Tibial artery (tissue), 4 donors: ENCODE measurements at regions not wholly inside any gene's neighbourhood (a gene's known extent, or its start where the extent isn't known, plus 50 kb on each side); places are given as distances from the start of the nearest gene placed in this dataset.

ENCODE experiments used
- DNase-seq, 2 donors: peaks; one replicate each; pipeline ENCODE4 v3.0.0-alpha.2; 2019
- H3K27ac ChIP-seq, 2 donors: fragments of 200-600 bp; sonication (generic) in 1 of 2; 1 replicate in 1 of 2; 2 replicates in 1 of 2; pipeline ENCODE4 v1.5.1; 2018 to 2019; ENCODE audit warnings: mild to moderate bottlenecking in 1 of 2
- H3K27me3 ChIP-seq, 2 donors: fragments of 200-600 bp; sonication (generic) in 1 of 2; one replicate each; pipeline versions ENCODE4 v1.5.1 to v1.6.0; 2016 to 2019
- H3K36me3 ChIP-seq, 3 donors: fragments of 200-600 bp; sonication (generic) in 2 of 3; one replicate each; pipeline ENCODE4 v1.5.1; 2016 to 2019; ENCODE audit warnings: mild to moderate bottlenecking in 2 of 3
- H3K4me1 ChIP-seq, 4 donors: fragments of 200-600 bp; sonication (generic) in 2 of 4; 1 replicate in 3 of 4; 2 replicates in 1 of 4; pipeline ENCODE4 v1.5.1; 2016 to 2019
- H3K4me3 ChIP-seq, 2 donors: fragments of 200-600 bp; sonication (generic) in 1 of 2; 1 replicate in 1 of 2; 2 replicates in 1 of 2; pipeline ENCODE4 v1.5.1; 2018 to 2019; ENCODE audit warnings: mild to moderate bottlenecking in 2 of 2
- H3K9me3 ChIP-seq, 3 donors: fragments of 200-600 bp; sonication (generic) in 1 of 3; one replicate each; pipeline ENCODE4 v1.5.1; 2016 to 2019
- intact Hi-C: fragments of 100-400 bp; cut with DNase I; formaldehyde crosslinking; loops from one replicate; pipeline ENCODE4 v1.15.0; 2023; ENCODE audit warnings: low total_unique reads
- TF ChIP-seq, protein P1 (sequence below), 2 experiments: fragments of 200-600 bp in 1 of 2; fragments of 450-650 bp in 1 of 2; IDR thresholded peaks; one replicate each; pipeline ENCODE4 v1.5.1; 2017 to 2019; ENCODE audit warnings: antibody characterized with exemption in 2 of 2, mild to moderate bottlenecking in 1 of 2, moderate library complexity in 1 of 2

GRCh38 chr4:171639540-171639939 is 173.7 kb upstream of the GALNTL6 start:
- Histone ChIP-seq H3K4me3 (no peak overlapping the region), H3K27ac (no peak overlapping the region), H3K9me3 (no peaks in the 10 kb centered on the region), H3K36me3 (no peaks in the 10 kb centered on the region), H3K27me3 (no peaks in the 10 kb centered on the region), H3K4me1 (no peaks in the 10 kb centered on the region)
- DNase-seq = no peak
- intact Hi-C loops = no loop called here
- TF ChIP-seq, protein P1, sequence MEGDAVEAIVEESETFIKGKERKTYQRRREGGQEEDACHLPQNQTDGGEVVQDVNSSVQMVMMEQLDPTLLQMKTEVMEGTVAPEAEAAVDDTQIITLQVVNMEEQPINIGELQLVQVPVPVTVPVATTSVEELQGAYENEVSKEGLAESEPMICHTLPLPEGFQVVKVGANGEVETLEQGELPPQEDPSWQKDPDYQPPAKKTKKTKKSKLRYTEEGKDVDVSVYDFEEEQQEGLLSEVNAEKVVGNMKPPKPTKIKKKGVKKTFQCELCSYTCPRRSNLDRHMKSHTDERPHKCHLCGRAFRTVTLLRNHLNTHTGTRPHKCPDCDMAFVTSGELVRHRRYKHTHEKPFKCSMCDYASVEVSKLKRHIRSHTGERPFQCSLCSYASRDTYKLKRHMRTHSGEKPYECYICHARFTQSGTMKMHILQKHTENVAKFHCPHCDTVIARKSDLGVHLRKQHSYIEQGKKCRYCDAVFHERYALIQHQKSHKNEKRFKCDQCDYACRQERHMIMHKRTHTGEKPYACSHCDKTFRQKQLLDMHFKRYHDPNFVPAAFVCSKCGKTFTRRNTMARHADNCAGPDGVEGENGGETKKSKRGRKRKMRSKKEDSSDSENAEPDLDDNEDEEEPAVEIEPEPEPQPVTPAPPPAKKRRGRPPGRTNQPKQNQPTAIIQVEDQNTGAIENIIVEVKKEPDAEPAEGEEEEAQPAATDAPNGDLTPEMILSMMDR (IDR thresholded peaks at IDR 0.05) = no peak

DNA sequence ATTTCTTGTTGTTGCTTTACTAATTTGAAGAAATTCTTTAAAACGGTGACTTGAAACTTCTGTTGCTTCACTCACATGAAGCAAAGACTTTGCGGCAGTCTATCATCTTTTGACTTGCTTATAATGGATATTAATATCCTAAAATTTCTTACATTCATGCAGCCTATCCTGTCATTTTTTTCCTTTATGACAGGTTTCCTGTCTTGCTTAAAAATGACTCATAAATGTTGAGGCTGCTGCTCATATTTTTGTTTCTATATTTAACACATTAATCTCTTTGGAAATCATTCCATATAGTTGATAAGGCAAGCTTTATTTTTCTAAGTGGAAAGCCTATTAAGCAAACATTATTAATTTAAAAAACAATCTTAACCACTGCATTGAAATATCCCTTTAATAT is 176.6 kb upstream of the GALNTL6 start:
- Histone ChIP-seq H3K4me1 (no peaks in the 10 kb centered on the region), H3K9me3 (no peaks in the 10 kb centered on the region), H3K36me3 (no peaks in the 10 kb centered on the region), H3K4me3 (no peak overlapping the region), H3K27ac (no peak overlapping the region), H3K27me3 (no peaks in the 10 kb centered on the region)
- intact Hi-C loops = no loop called here
- TF ChIP-seq, protein P1 (IDR thresholded peaks at IDR 0.05) = no peak
- DNase-seq = no peak

- Histone ChIP-seq H3K36me3 (no peaks in the 10 kb centered on the region), H3K27ac (no peak overlapping the region), H3K27me3 (no peaks in the 10 kb centered on the region), H3K4me3 (no peak overlapping the region), H3K4me1 (no peaks in the 10 kb centered on the region), H3K9me3 (no peaks in the 10 kb centered on the region)
- no peak for DNase-seq
- intact Hi-C loops = no loop called here
- TF ChIP-seq, protein P1 (IDR thresholded peaks at IDR 0.05) = no peak
These were observed 183.5 kb upstream of the GALNTL6 start for GRCh38 chr4:171629737-171630136.

GRCh38 chr4:171629182-171629581 is 184.0 kb upstream of the GALNTL6 start:
- TF ChIP-seq, protein P1 (IDR thresholded peaks at IDR 0.05) = no peak
- Histone ChIP-seq H3K9me3 (no peaks in the 10 kb centered on the region), H3K4me1 (no peaks in the 10 kb centered on the region), H3K27me3 (no peaks in the 10 kb centered on the region), H3K36me3 (no peaks in the 10 kb centered on the region), H3K27ac (no peak overlapping the region), H3K4me3 (no peak overlapping the region)
- no peak for DNase-seq
- intact Hi-C loops = no loop called here

GRCh38 chr4:171626554-171626953 is 186.7 kb upstream of the GALNTL6 start:
- Histone ChIP-seq H3K36me3 (no peaks in the 10 kb centered on the region), H3K27me3 (no peaks in the 10 kb centered on the region), H3K9me3 (no peaks in the 10 kb centered on the region), H3K4me3 (no peak overlapping the region), H3K4me1 (no peaks in the 10 kb centered on the region), H3K27ac (no peak overlapping the region)
- DNase-seq = no peak
- TF ChIP-seq, protein P1 (IDR thresholded peaks at IDR 0.05) = no peak
- intact Hi-C loops = no loop called here

DNA sequence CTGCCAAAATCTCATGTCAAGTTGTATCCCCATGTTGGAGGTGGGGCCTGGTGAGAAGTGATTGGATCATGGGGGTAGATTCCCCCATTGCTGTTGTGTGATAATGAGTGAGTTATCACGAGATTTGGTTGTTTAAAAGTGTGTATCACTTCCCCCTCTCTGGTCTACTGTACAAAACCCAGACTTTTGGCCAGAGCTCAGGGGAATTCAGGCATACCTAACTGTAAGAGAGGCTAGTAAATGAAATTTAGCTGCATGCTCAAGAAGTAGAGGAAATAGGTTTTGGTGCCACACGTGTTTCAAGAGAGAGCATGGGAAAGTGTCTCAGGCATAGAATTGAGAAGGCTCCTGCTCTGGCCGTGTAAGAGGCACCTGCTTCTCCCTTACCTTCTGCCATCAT is 190.5 kb upstream of the GALNTL6 start:
- no peak overlapping the region for H3K27ac ChIP-seq
- no peaks in the 10 kb centered on the region for H3K9me3 ChIP-seq
- intact Hi-C loops = no loop called here
- TF ChIP-seq, protein P1 (IDR thresholded peaks at IDR 0.05) = no peak
- no peaks in the 10 kb centered on the region for H3K36me3 ChIP-seq
- DNase-seq = no peak
- H3K4me1 ChIP-seq = no peaks in the 10 kb centered on the region
- H3K27me3 ChIP-seq = no peaks in the 10 kb centered on the region
- H3K4me3 ChIP-seq = no peak overlapping the region
